H1 (cell line): ENCODE measurements at regions not wholly inside any gene's neighbourhood (a gene's known extent, or its start where the extent isn't known, plus 50 kb on each side); places are given as distances from the start of the nearest gene placed in this dataset.

Source experiments
- CTCF ChIA-PET: fragments of 300-600 bp; sonication (Branson Sonifier 250); formaldehyde crosslinking; loops from one replicate; lab custom pipeline; 2021; ENCODE audit not compliant: partially characterized antibody; lab: Charles Lee
- POLR2A ChIA-PET: fragments of 300-600 bp; sonication (Branson Sonifier 250); formaldehyde crosslinking; loops from one replicate; lab custom pipeline; 2021; ENCODE audit warnings: inconsistent platforms; ENCODE audit not compliant: partially characterized antibody; lab: Charles Lee
- DNase-seq, 2 experiments: peaks; one replicate each; pipeline versions ENCODE4 v3.0.0 to v3.0.0-alpha.2; 2010 to 2022; ENCODE audit warnings: low spot score in 2 of 2, low read depth in 1 of 2, mixed read lengths in 1 of 2
- FAIRE-seq: peaks from 2 replicates; lab custom pipeline; 2011; peaks lifted over from hg19 to GRCh38; lab: Jason Lieb, UNC
- H2AFZ ChIP-seq: 2 replicates; pipeline ENCODE4 v1.8.1; 2012; ENCODE audit warnings: low read length, inconsistent platforms
- H2AK5ac ChIP-seq: 2 replicates; pipeline ENCODE4 v1.6.1; 2013; ENCODE audit warnings: low read depth, low read length
- H2BK120ac ChIP-seq: replicated peaks from 2 replicates; pipeline ENCODE3; 2013; ENCODE audit warnings: low read depth, low read length, inconsistent platforms
- H2BK12ac ChIP-seq: 2 replicates; pipeline ENCODE4 v1.6.1; 2013; ENCODE audit warnings: low read depth, low read length
- H2BK15ac ChIP-seq: 2 replicates; pipeline ENCODE4 v1.6.1; 2013; ENCODE audit warnings: low read length
- H2BK20ac ChIP-seq: 2 replicates; pipeline ENCODE4 v1.6.1; 2013; ENCODE audit warnings: low read length
- H2BK5ac ChIP-seq: 2 replicates; pipeline ENCODE4 v1.6.1; 2013; ENCODE audit warnings: low read depth, low read length
- H3K14ac ChIP-seq: 2 replicates; pipeline ENCODE4 v1.6.1; 2013; ENCODE audit warnings: inconsistent platforms; ENCODE audit not compliant: insufficient read length
- H3K18ac ChIP-seq: 2 replicates; pipeline ENCODE4 v1.6.1; 2013; ENCODE audit warnings: low read length; ENCODE audit errors: extremely low read depth
- H3K23ac ChIP-seq: 2 replicates; pipeline ENCODE4 v1.6.1; 2013; ENCODE audit warnings: inconsistent platforms; ENCODE audit not compliant: insufficient read length
- H3K23me2 ChIP-seq: 2 replicates; pipeline ENCODE4 v1.6.1; 2013; ENCODE audit warnings: low read depth, low read length
- H3K27ac ChIP-seq: 2 replicates; pipeline ENCODE4 v1.6.1; 2011; ENCODE audit warnings: low read depth, low read length, inconsistent platforms
- H3K27me3 ChIP-seq, 4 experiments: replicated peaks in 1 of 4; 1 replicate in 1 of 4; 2 replicates in 3 of 4; pipeline versions ENCODE4 v1.6.1 to v1.8.1; 2011 to 2013; ENCODE audit warnings: low read length in 3 of 4, mild to moderate bottlenecking in 3 of 4, inconsistent platforms in 2 of 4, mixed read lengths in 2 of 4, moderate library complexity in 1 of 4; ENCODE audit not compliant: control insufficient read depth in 3 of 4, insufficient read depth in 3 of 4; ENCODE audit errors: extremely low read depth in 1 of 4
- H3K36me3 ChIP-seq, 4 experiments: 2 replicates each; pipeline versions ENCODE4 v1.6.1 to v1.8.1; 2011 to 2013; ENCODE audit warnings: mild to moderate bottlenecking in 4 of 4, low read length in 3 of 4, moderate library complexity in 2 of 4, control low read depth in 1 of 4, inconsistent platforms in 1 of 4; ENCODE audit not compliant: insufficient read depth in 4 of 4, control insufficient read depth in 2 of 4
- H3K4ac ChIP-seq: replicated peaks from 2 replicates; pipeline ENCODE3; 2013; ENCODE audit warnings: low read length, low read depth, mixed read lengths, inconsistent platforms; ENCODE audit not compliant: insufficient read length
- H3K4me1 ChIP-seq, 4 experiments: replicated peaks in 1 of 4; 1 replicate in 1 of 4; 2 replicates in 3 of 4; pipeline versions ENCODE4 v1.6.1 to v1.8.1; 2011 to 2013; ENCODE audit warnings: low read length in 3 of 4, inconsistent platforms in 2 of 4, mixed read lengths in 1 of 4; ENCODE audit not compliant: insufficient read depth in 4 of 4, control insufficient read depth in 3 of 4
- H3K4me2 ChIP-seq, 2 experiments: 2 replicates each; pipeline versions ENCODE4 v1.6.1 to v1.8.1; 2011 to 2013; ENCODE audit warnings: low read depth in 2 of 2, low read length in 2 of 2, control low read depth in 1 of 2, inconsistent platforms in 1 of 2, mild to moderate bottlenecking in 1 of 2; ENCODE audit not compliant: insufficient read depth in 1 of 2
- H3K4me3 ChIP-seq, 4 experiments: fragments of 200-600, 300-600 bp in 1 of 4; sonication (generic), shearing (Covaris generic), sonication (Bioruptor Twin) in 1 of 4; 2 replicates each; pipeline versions ENCODE4 v1.5.1 to v1.8.1; 2011 to 2016; ENCODE audit warnings: low read length in 4 of 4, low read depth in 3 of 4, control low read depth in 2 of 4, inconsistent platforms in 2 of 4, mild to moderate bottlenecking in 2 of 4, mixed read lengths in 1 of 4, moderate library complexity in 1 of 4; ENCODE audit not compliant: insufficient read depth in 2 of 4; ENCODE audit errors: extremely low read depth in 1 of 4
- H3K56ac ChIP-seq: replicated peaks from 2 replicates; pipeline ENCODE3; 2013; ENCODE audit warnings: low read depth, mild to moderate bottlenecking, mixed read lengths, low read length, inconsistent platforms; ENCODE audit not compliant: insufficient read length
- H3K79me1 ChIP-seq: 2 replicates; pipeline ENCODE4 v1.6.1; 2013; ENCODE audit warnings: low read depth, low read length, control low read depth
- H3K79me2 ChIP-seq, 2 experiments: 2 replicates each; pipeline versions ENCODE4 v1.6.1 to v1.8.1; 2012 to 2013; ENCODE audit warnings: low read length in 2 of 2, mild to moderate bottlenecking in 2 of 2, inconsistent platforms in 1 of 2; ENCODE audit not compliant: insufficient read depth in 2 of 2, control insufficient read depth in 1 of 2
- H3K9ac ChIP-seq, 4 experiments: replicated peaks in 1 of 4; 1 replicate in 1 of 4; 2 replicates in 3 of 4; pipeline versions ENCODE4 v1.6.1 to v1.8.1; 2011 to 2013; ENCODE audit warnings: low read depth in 3 of 4, low read length in 3 of 4, control low read depth in 2 of 4, mild to moderate bottlenecking in 2 of 4, moderate library complexity in 2 of 4, inconsistent platforms in 1 of 4; ENCODE audit errors: extremely low read depth in 1 of 4
- H3K9me3 ChIP-seq, 2 experiments: 2 replicates each; pipeline versions ENCODE4 v1.6.1 to v1.8.1; 2012 to 2013; ENCODE audit warnings: mild to moderate bottlenecking in 2 of 2, moderate library complexity in 2 of 2, control low read depth in 1 of 2, inconsistent platforms in 1 of 2, low read depth in 1 of 2, low read length in 1 of 2, mixed read lengths in 1 of 2; ENCODE audit not compliant: insufficient read depth in 2 of 2
- H4K20me1 ChIP-seq, 2 experiments: replicated peaks in 1 of 2; 2 replicates each; pipeline versions ENCODE3 to v1.8.1; 2011 to 2013; ENCODE audit warnings: inconsistent platforms in 2 of 2, low read length in 2 of 2, mild to moderate bottlenecking in 1 of 2; ENCODE audit not compliant: insufficient read depth in 2 of 2, control insufficient read depth in 1 of 2
- H4K5ac ChIP-seq: 2 replicates; pipeline ENCODE4 v1.6.1; 2013; ENCODE audit warnings: low read length, low read depth, mixed read lengths, inconsistent platforms; ENCODE audit not compliant: insufficient read length
- H4K8ac ChIP-seq: 2 replicates; pipeline ENCODE4 v1.8.0; 2013; ENCODE audit warnings: mild to moderate bottlenecking, moderate library complexity, low read length, inconsistent platforms; ENCODE audit not compliant: insufficient read depth; ENCODE audit errors: extremely low read depth
- H4K91ac ChIP-seq: replicated peaks from 2 replicates; pipeline ENCODE3; 2013; ENCODE audit warnings: low read length, mixed read lengths, inconsistent platforms; ENCODE audit not compliant: insufficient read length
- CBX5 ChIP-seq: fragments of 300-800, 300-1000 bp; sonication (generic); IDR thresholded peaks from 2 replicates; pipeline ENCODE4 v1.7.1; 2016; ENCODE audit warnings: antibody characterized with exemption, low read length, low read depth
- CEBPB ChIP-seq: IDR thresholded peaks from 2 replicates; pipeline ENCODE4 v1.6.1; 2012; ENCODE audit warnings: low read depth, low read length
- EZH2 ChIP-seq: fragments of 200-600 bp; sonication (generic); IDR thresholded peaks from 2 replicates; pipeline ENCODE4 v1.7.1; 2012; ENCODE audit warnings: low read depth, mild to moderate bottlenecking, moderate library complexity, low read length, inconsistent platforms; ENCODE audit not compliant: severe bottlenecking
- HDAC2 ChIP-seq, 2 experiments: fragments of 300-600 bp in 1 of 2; sonication (generic) in 1 of 2; IDR thresholded peaks; 2 replicates each; pipeline ENCODE4 v1.6.1; 2011 to 2012; ENCODE audit warnings: low read depth in 2 of 2, low read length in 2 of 2, mild to moderate bottlenecking in 2 of 2, moderate library complexity in 2 of 2, borderline replicate concordance in 1 of 2, inconsistent platforms in 1 of 2
- JUND ChIP-seq: IDR thresholded peaks from 2 replicates; pipeline ENCODE4 v1.6.1; 2011; ENCODE audit warnings: mild to moderate bottlenecking, improper control_type of control experiment, low read length
- KDM1A ChIP-seq: fragments of 200-600, 300-600 bp; sonication (generic); IDR thresholded peaks from 2 replicates; pipeline ENCODE4 v1.7.1; 2016; ENCODE audit warnings: mild to moderate bottlenecking, low read length, borderline replicate concordance
- PHF8 ChIP-seq: fragments of 200-600 bp; sonication (generic); conservative IDR thresholded peaks from 2 replicates; pipeline ENCODE4 v1.7.1; 2012; ENCODE audit warnings: low read depth, mild to moderate bottlenecking, inconsistent platforms, low read length, moderate library complexity
- POU5F1 ChIP-seq: IDR thresholded peaks from 2 replicates; pipeline ENCODE4 v1.6.1; 2011; ENCODE audit warnings: low read depth, mild to moderate bottlenecking, low read length, moderate library complexity
- RBBP5 ChIP-seq: IDR thresholded peaks from 2 replicates; pipeline ENCODE4 v1.7.1; 2012; ENCODE audit warnings: low read depth, mild to moderate bottlenecking, inconsistent platforms, low read length, moderate library complexity, borderline replicate concordance
- SP2 ChIP-seq: IDR thresholded peaks from 2 replicates; pipeline ENCODE4 v1.6.1; 2012; ENCODE audit warnings: mild to moderate bottlenecking, low read length, inconsistent platforms
- TCF12 ChIP-seq: IDR thresholded peaks from 2 replicates; pipeline ENCODE4 v1.6.1; 2011; ENCODE audit warnings: low read depth, mild to moderate bottlenecking, low read length
- YY1 ChIP-seq: IDR thresholded peaks from 2 replicates; pipeline ENCODE4 v1.6.1; 2011; ENCODE audit warnings: low read depth, mild to moderate bottlenecking, low read length
- WGBS, 2 experiments: shearing (Covaris generic) in 1 of 2; methylation state at CpG; one replicate each; pipeline versions ENCODE4 v1.1.6 to v1.1.7; 2013 to 2015; ENCODE audit warnings: low lambda C conversion rate in 2 of 2, mixed read lengths in 2 of 2, inconsistent platforms in 1 of 2, low coverage in 1 of 2, missing lambda C conversion rate in 1 of 2; ENCODE audit not compliant: insufficient replicate concordance in 2 of 2, insufficient coverage in 1 of 2, insufficient read length in 1 of 2; ENCODE audit errors: extremely low coverage in 1 of 2, missing lambda C conversion rate in 1 of 2; 5-methylcytosine and 5-hydroxymethylcytosine counted together
- TF ChIP-seq, protein P1 (sequence below): IDR thresholded peaks from 2 replicates; pipeline ENCODE4 v1.6.1; 2012; ENCODE audit warnings: inconsistent platforms

DNA sequence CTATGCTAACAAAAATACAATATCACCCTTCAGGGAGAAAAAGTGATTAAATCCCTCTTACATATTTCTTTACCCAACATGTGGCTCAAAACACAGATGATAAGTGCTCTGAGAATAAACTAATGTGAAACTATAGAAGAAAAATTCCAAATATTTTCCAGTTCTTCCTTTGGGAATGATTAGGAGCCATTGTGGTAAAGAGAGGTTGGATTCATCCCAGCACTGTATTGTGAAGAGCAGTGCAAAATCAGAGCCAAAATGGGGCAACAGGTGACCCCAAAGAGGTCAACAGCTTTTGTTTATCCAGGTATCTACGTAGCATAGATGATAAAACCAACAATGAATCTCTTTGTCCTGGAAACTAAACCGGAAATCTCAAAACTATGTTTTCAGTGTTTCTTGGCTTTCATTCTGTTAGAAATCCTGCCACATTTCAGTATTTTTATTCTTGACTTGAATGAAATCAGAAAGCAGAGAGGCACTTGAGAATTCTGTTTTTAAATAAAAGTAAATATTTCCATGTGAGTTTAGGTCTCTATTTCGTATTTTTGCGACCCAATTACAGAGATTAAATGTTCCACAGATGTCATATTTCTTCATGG is 120.4 kb upstream of the FST start:
- no peaks in the 10 kb centered on the region for H3K79me1 ChIP-seq
- H3K79me2 ChIP-seq = no peaks in the 10 kb centered on the region
- no peak for DNase-seq
- H2BK120ac ChIP-seq = no peak overlapping the region
- H4K91ac ChIP-seq = no peak overlapping the region
- no peak overlapping the region for H3K23ac ChIP-seq
- no peaks in the 10 kb centered on the region for H3K36me3 ChIP-seq
- H3K27me3 ChIP-seq = no peaks in the 10 kb centered on the region
- H2BK12ac ChIP-seq = no peak overlapping the region
- no peaks in the 10 kb centered on the region for H4K20me1 ChIP-seq
- no peaks in the 10 kb centered on the region for H3K4me1 ChIP-seq
- H3K23me2 ChIP-seq = no peaks in the 10 kb centered on the region
- H3K4ac ChIP-seq = no peak overlapping the region
- no peak overlapping the region for H2BK15ac ChIP-seq
- no peak overlapping the region for H3K14ac ChIP-seq
- H2AK5ac ChIP-seq = no peak overlapping the region
- FAIRE-seq = no peak
- H3K9me3 ChIP-seq = no peaks in the 10 kb centered on the region
- no peak overlapping the region for H3K27ac ChIP-seq
- TF ChIP-seq PHF8 (no peak), SP2 (no peak), YY1 (no peak), TCF12 (no peak), HDAC2 (IDR thresholded peaks at IDR 0.05; ENCODE audit: borderline replicate concordance in 1 of 2, low read depth in 2 of 2, low read length in 2 of 2) (no peak), CBX5 (no peak), POU5F1 (no peak), KDM1A (no peak), EZH2 (no peak), JUND (no peak), CEBPB (no peak), RBBP5 (no peak)
- TF ChIP-seq, protein P1, sequence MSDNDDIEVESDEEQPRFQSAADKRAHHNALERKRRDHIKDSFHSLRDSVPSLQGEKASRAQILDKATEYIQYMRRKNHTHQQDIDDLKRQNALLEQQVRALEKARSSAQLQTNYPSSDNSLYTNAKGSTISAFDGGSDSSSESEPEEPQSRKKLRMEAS = no peak
- no peak overlapping the region for H2BK20ac ChIP-seq
- H2BK5ac ChIP-seq = no peak overlapping the region
- H3K4me3 ChIP-seq = no peak overlapping the region
- ChIA-PET POLR2A (no interaction called here), CTCF (no interaction called here)
- H4K5ac ChIP-seq = no peak overlapping the region
- H3K4me2 ChIP-seq = no peak overlapping the region
- H3K18ac ChIP-seq = no peak overlapping the region
- WGBS, 2 experiments = 92% methylated on average over 4 of the region's 4 CpGs; no CpG with 5 or more reads in 1 of the 2 experiments
- H3K9ac ChIP-seq = no peak overlapping the region
- H4K8ac ChIP-seq = no peak overlapping the region
- no peak overlapping the region for H2AFZ ChIP-seq
- H3K56ac ChIP-seq = no peak overlapping the region
